GM21423 (cell line): ENCODE measurements at regions not wholly inside any gene's neighbourhood (a gene's known extent, or its start where the extent isn't known, plus 50 kb on each side); places are given as distances from the start of the nearest gene placed in this dataset.

ENCODE experiments used
- ATAC-seq: cut with Tn5 transposase; IDR thresholded peaks from one replicate; pipeline ENCODE4 v1.9.1; 2021; ENCODE audit warnings: mild to moderate bottlenecking, moderate library complexity; ENCODE audit not compliant: unreplicated experiment

- no peak for ATAC-seq
These were observed 50.7 kb downstream of the ARHGAP35 start for GRCh38 chr19:46911456-46911855.

- no peak for ATAC-seq
These were observed 52.5 kb downstream of the ARHGAP35 start for GRCh38 chr19:46913198-46913851.

DNA sequence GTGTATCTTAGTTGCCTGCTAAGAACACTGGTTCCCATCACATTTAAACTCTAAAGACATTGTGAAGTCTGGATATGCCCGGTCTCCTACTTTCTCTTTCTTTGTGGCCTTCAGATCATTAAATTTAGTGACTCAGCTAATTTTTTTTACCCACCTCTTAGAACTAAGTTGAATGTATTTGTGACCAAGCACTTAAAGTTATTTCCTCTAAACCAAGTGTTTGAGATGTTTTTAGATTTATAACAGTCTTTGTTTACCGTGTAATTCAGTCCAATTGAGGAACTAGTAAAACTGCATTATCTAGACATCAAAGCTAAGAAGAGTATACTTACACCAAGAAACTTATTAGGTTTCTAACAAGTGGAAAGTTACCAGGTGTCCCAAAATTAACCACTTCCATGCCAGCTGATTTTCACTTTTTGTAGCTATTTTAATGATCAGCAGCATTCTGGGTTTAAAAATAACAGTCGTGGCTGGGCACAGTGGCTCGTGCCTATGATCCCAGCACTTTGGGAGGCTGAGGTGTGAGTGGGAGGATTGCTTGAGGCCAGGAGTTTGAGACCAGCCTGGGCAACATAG lies 53.1 kb downstream of the ARHGAP35 start:
- no peak for ATAC-seq

GRCh38 chr19:46915386-46915785 lies 54.6 kb downstream of the ARHGAP35 start:
- no peak for ATAC-seq

DNA sequence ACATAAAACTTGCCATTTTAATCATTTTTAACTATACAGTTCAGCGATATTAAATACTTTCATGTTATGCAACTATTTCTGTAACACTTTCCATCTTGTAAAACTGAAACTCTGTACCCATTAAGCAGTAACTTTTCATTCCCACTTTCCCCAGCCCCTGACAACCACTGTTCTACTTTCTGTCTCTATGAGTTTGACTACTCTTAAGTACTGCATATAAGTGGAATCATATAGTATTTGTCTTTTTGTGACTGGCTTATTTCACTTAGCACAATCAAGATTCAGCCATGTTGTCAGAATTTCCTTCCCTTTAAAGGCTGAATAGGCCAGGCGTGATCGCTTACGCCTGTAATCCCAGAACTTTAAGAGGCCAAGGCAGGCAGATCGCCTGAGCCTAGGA lies 56.2 kb downstream of the ARHGAP35 start:
- no peak for ATAC-seq

DNA sequence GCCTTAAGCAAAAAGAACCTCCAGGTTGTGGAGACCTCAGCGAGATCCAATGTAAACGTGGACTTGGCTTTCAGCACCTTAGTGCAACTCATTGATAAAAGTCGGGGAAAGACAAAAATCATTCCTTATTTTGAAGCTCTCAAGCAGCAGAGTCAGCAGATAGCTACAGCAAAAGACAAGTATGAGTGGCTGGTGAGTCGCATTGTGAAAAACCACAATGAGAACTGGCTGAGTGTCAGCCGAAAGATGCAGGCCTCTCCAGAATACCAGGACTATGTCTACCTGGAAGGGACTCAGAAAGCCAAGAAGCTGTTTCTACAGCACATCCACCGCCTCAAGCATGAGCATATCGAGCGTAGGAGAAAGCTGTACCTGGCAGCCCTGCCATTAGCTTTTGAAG lies 58.5 kb downstream of the ARHGAP35 start:
- no peak for ATAC-seq

DNA sequence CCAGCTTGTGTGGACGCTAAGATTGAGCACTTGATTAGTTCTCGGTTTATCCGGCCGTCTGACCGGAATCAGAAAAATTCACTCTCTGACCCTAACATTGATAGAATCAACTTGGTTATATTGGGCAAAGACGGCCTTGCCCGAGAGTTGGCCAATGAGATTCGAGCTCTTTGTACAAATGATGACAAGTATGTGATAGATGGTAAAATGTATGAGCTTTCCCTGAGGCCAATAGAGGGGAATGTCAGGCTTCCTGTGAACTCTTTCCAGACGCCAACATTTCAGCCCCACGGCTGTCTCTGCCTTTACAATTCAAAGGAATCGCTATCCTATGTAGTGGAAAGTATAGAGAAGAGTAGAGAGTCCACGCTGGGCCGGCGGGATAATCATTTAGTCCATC lies 59.6 kb downstream of the ARHGAP35 start:
- ATAC-seq, result no peak

DNA sequence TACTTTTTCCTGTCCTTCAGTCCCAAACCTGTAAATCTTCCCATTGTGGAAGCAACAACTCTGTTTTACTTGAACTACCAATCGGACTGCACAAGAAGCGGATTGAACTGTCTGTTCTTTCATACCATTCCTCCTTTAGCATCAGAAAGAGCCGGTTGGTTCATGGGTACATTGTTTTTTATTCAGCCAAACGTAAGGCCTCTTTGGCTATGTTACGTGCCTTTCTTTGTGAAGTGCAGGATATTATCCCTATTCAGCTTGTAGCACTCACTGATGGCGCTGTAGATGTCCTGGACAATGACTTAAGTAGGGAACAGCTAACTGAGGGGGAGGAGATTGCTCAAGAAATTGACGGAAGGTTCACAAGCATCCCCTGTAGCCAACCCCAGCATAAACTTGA lies 60.3 kb downstream of the ARHGAP35 start:
- no peak for ATAC-seq

- no peak for ATAC-seq
These were observed 61.7 kb downstream of the ARHGAP35 start for GRCh38 chr19:46922465-46922864.

DNA sequence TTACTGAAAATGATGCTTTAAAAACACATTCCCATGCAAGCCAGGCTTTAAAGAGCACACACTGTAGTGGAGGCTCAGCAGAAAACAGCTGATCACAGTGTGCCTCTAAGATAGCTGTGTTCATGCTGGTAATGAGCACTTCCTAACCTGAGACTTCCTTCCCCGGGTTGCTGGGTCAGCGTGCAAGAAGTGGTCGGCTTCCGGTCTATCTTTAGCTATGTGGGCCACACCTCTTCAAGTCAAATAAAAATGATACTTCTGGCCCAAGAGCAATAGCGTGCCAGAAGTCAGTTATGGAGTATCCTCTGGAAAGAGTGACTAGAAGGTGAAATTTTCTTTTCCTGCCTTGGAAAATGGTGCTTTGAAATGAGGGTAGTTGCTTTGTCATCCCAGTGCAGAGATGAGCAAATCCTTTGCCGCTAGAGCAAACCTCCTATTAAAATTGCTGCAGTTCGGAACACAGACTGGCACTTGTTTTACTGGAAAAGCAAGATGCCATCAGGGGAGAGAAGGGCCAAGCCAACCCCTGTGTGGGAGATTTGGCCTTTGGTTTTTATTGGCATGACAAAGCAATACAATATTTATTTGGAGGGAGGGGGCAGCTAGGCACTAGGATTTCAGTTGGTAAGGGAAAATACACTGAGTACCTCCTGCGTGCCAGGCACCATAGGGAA lies 64.2 kb downstream of the ARHGAP35 start:
- no peak for ATAC-seq

DNA sequence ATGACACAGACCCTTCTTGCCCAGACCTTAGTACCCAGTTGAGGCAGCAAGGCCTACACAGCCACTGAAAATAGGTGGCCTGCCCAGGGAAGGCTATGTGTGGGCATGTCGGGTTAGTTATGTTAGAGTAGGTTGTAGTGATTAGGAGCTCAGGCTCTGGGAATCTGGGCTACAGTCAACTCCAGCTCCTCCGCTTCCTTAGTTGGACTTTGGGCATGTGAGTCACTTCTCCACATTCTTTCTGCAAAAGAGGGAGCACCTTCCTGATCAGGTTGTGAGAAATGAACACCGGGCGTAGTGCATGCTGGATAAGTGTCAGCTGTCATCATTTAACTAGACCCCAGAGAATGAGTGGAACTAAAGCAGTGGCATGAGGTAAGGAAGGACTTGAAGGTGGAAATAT lies 64.8 kb downstream of the ARHGAP35 start:
- ATAC-seq, result no peak

DNA sequence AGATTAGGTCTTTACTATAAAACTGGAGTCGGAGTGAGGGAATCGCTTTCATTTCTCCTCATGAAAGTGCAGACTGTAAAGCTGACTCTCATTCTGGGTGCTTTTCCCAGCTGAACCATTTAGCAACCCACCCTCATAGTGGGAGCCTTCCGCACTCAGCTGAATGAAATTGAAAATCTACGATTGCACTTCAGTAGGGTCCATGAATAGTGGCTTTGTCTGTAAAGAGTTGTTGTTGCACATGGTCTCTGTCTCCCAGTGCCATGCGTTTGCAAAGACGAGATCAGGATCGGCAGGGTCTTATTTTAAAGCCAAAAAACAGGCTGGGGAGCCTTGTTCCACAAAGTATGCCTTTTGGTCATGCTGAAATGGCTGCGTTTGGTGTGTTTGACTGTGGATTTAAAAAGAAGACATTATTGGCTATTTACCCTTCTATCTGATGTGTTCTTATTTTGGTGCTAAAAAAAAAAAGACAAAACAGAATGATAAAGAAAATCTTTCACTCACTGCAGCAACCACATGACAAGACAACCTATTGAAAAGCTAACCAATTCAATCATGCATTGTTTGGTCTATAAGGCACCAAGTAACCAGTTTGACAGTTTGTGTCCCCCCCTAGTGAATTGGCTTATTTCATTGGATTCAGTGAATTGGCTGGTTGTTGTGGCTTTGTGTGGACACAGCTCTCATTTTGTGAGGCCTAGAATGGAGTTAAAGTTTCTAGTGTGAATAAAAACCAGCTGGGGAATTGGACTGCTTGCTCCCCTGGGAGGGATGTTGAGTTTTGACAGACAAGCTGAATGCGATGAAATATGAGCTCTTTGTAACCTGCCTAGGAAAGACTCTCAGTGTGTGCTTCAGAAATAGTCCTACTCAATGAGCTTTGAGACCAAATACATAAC lies 65.6 kb downstream of the ARHGAP35 start:
- ATAC-seq, result no peak

- no peak for ATAC-seq
These were observed 66.3 kb downstream of the ARHGAP35 start for GRCh38 chr19:46927106-46927505.

GRCh38 chr19:46927893-46928292 lies 67.1 kb downstream of the ARHGAP35 start:
- no peak for ATAC-seq

GRCh38 chr19:46928951-46929350 lies 68.2 kb downstream of the ARHGAP35 start:
- no peak for ATAC-seq

GRCh38 chr19:46931202-46931601 lies 70.4 kb downstream of the ARHGAP35 start:
- no peak for ATAC-seq

GRCh38 chr19:46932346-46932745 lies 71.5 kb downstream of the ARHGAP35 start:
- ATAC-seq, result no peak

- no peak for ATAC-seq
These were observed 74.4 kb downstream of the ARHGAP35 start for GRCh38 chr19:46935066-46935663.

DNA sequence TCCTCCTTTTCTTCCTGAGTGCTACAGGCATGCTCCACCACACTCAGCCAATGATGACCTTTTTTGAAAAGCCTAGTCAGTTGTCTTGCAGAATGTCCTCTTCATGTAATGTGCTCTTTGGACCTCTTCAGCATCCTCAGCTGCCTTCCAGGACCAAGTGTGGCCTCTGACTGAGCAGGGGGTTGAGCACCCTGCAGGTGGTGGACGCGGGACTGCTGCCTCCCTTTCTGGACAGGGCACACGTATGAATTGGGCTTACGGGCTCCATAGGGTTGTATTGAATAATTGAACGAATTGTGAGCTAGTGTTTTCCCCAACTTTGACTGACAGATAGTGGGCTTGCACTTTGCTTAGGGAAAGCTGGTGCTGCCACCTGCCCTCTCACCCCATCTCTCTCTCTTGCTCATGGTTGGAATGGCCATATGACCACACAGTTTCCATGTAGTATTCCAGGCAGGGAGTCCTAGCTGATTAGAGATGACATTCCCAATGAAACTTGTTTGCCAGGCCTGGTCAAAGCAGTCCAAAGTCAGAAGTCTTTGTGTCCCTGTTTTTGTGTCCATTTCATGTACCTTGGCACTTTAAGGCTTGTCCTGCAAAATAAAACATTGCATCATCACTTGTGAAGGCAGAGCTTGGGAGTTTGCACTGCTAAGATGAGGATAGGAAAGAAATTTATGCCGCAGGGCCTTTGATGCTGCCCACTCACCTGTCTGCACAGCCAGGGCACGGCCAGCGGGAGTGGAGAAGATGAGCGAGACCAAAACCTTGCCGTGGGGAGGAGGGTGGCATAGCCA lies 76.3 kb upstream of the NPAS1 start:
- ATAC-seq, result no peak

DNA sequence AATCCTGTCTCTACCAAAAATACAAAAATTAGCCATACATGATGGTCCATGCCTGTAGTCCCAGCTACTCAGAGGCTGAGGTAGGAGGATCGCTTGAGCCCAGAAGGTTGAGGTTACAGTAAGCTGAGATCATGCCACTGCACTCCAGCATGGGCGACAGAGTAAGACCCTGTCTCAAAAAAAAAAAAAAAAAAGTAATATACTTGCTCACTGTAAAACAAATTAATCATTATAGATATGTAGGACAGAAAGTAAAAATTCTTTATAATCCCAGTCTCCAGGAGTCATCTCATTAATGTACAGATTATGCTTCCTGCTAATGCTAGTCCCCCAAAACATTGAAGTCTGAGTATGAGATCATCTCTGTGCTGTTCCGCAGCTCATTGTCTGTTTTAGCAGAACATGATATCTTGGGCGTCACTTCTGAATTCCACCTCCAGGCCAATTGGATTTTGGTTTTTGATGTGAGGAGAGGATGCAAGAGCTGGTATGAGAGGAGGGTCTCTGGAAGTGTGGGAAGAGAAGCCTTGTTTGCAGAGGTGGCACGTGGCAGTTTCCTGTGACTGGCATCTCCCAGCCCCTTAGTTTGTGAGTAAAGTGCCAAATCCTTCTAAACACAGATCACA lies 75.4 kb upstream of the NPAS1 start:
- no peak for ATAC-seq
